ENCODE measurements at regions not wholly inside any gene's neighbourhood (a gene's known extent, or its start where the extent isn't known, plus 50 kb on each side); places are given as distances from the start of the nearest gene placed in this dataset.

DNA sequence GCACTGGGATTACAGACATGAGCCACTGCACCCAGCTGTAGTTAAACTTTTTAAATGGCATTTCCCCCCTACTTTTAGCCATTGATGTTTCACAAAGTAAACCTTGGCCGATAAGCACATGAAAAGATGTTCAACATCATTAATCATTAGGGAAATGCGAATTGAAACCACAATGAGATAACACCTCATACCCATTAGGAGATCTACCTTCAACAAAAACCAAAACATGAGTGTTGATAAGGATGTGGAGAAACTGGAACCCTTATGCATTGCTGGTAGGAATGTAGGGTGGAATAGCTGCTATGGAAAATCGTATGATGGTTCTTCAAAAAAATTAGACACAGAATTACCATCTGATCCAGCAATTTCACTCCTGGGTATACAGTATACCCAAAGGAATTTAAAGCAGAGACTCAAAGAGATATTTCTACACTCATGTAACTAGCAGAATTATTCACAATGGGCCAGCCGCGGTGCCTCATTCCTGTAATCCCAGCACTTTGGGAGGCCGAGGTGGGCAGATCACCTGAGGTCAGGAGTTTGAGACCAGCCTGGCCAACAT, 286.5 kb upstream of the JARID2 start:
- H3K4me3 ChIP-seq (ENCODE audit: low read length): no peak overlapping the region
- no peaks in the 10 kb centered on the region for H3K27me3 ChIP-seq (ENCODE audit: control insufficient read depth in 2 of 2, insufficient read depth in 2 of 2, low read length in 2 of 2)
- ChIA-PET CTCF (no interaction called here), POLR2A (no interaction called here)
- H3K9me3 ChIP-seq (ENCODE audit: control insufficient read depth in 2 of 3, low read length in 3 of 3): no peaks in the 10 kb centered on the region
- H3K36me3 Mint-ChIP-seq: peaks cover 0 to 7% (median 0%) of the 10 kb centered on the region in 5 donors
- no peaks in the 10 kb centered on the region for H3K4me1 Mint-ChIP-seq
- H3K27ac Mint-ChIP-seq: no peak overlapping the region
- H3K27me3 Mint-ChIP-seq: no peaks in the 10 kb centered on the region
- no peaks in the 10 kb centered on the region for H3K4me1 ChIP-seq (ENCODE audit: control insufficient read depth in 2 of 2, insufficient read depth in 2 of 2, low read length in 2 of 2)
- no peaks in the 10 kb centered on the region for H3K36me3 ChIP-seq (ENCODE audit: control insufficient read depth in 2 of 3, insufficient read depth in 3 of 3, low read length in 3 of 3)
- peaks cover 0 to 19% (median 8%) of the 10 kb centered on the region in 11 donors for H3K9me3 Mint-ChIP-seq
- H3K4me3 Mint-ChIP-seq: no peak overlapping the region
- no peak overlapping the region for H3K27ac ChIP-seq (ENCODE audit: low read depth, low read length)
- DNase-seq: no peak
- intact Hi-C loops (cut with micrococcal nuclease): no loop called here
- no peak for ATAC-seq

DNA sequence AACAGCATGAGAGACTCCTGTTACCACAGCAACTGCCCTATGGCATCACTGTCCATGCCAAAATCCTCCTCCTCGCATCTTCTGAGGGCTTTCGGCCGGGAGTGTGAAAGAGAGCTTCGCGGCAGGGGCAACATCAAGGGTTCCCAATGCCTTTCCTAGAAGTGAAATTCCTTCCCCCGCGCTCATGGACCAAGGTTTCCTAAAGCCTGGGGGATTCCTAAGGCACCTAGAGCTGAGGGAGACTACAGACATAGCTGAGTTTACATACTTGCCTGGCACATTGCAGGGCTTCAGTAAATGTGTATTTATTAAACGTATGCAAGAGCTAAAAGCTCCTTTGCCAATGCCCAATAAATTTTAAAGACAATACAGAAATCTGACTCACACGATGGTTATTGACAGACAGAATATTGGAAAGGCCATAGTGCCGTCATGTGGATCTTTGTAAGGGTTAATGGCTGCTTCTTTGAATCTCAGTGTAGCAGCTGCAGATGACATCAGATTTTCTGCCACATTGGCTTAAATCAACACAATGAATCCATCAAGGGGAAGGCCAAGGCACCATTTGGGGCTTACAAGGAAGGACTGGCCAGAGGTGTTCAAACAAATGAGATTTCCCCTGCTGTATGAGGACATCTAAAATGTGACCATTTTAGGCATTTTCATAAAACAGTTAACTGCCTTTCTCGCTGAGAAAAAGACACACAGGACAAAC, 281.2 kb upstream of the JARID2 start:
- ChIA-PET CTCF (no interaction called here), POLR2A (no interaction called here)
- intact Hi-C loops (cut with micrococcal nuclease): no loop called here
- no peak overlapping the region for H3K4me3 ChIP-seq (ENCODE audit: low read length)
- no peaks in the 10 kb centered on the region for H3K27me3 ChIP-seq (ENCODE audit: control insufficient read depth in 2 of 2, insufficient read depth in 2 of 2, low read length in 2 of 2)
- no peak overlapping the region for H3K27ac ChIP-seq (ENCODE audit: low read depth, low read length)
- H3K36me3 ChIP-seq (ENCODE audit: control insufficient read depth in 2 of 3, insufficient read depth in 3 of 3, low read length in 3 of 3): no peaks in the 10 kb centered on the region
- H3K4me1 ChIP-seq (ENCODE audit: control insufficient read depth in 2 of 2, insufficient read depth in 2 of 2, low read length in 2 of 2): no peaks in the 10 kb centered on the region
- peaks cover 0 to 3% (median 0%) of the 10 kb centered on the region in 7 donors for H3K4me1 Mint-ChIP-seq
- H3K27me3 Mint-ChIP-seq: no peaks in the 10 kb centered on the region
- H3K9me3 ChIP-seq (ENCODE audit: control insufficient read depth in 2 of 3, low read length in 3 of 3): no peaks in the 10 kb centered on the region
- H3K4me3 Mint-ChIP-seq: no peak overlapping the region
- DNase-seq: no peak
- peaks cover 0 to 5% (median 3%) of the 10 kb centered on the region in 5 donors for H3K36me3 Mint-ChIP-seq
- no peak overlapping the region for H3K27ac Mint-ChIP-seq
- peaks cover 0 to 8% (median 5%) of the 10 kb centered on the region in 11 donors for H3K9me3 Mint-ChIP-seq
- ATAC-seq: no peak

DNA sequence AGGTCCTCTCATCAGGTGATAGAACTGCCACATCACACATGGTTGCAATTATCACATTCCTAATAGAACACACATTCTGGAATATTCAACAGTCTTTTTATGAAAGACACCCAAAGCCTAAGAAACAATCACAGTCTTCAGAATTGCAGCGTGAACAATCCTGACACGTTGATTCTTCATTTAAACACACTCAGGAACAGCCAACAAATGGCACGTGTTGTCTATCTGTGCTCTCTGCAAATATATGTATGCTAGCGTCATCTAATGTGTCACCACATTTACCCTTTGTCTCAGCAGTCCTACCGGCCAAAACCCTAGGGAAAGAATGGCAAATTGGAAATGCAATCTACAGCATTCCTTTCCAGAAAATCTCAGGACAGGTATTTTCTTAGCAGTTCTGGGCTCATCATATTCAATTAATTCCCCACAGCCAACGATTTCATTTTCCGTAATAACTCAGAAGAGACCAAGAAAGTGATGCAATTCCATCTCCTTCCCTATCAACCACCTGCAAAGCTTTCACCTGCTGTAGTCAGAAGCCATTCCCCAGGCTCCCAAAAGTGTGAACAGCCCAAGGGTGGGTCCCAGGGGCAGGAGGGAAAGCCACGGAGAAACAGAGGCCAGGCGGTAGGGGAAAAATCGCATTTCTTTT, 280.3 kb upstream of the JARID2 start:
- intact Hi-C loops (cut with micrococcal nuclease): no loop called here
- Mint-ChIP-seq H3K36me3 (peaks cover 0 to 5% (median 3%) of the 10 kb centered on the region in 5 donors), H3K9me3 (peaks cover 0 to 13% (median 5%) of the 10 kb centered on the region in 11 donors), H3K4me1 (peaks cover 0 to 3% (median 0%) of the 10 kb centered on the region in 7 donors), H3K27ac (no peak overlapping the region), H3K27me3 (no peaks in the 10 kb centered on the region), H3K4me3 (no peak overlapping the region)
- no peak for ATAC-seq
- H3K27ac ChIP-seq (ENCODE audit: low read depth, low read length): no peak overlapping the region
- DNase-seq: no peak
- H3K9me3 ChIP-seq (ENCODE audit: control insufficient read depth in 2 of 3, low read length in 3 of 3): no peaks in the 10 kb centered on the region
- POLR2A ChIA-PET: no interaction called here
- H3K4me3 ChIP-seq (ENCODE audit: low read length): no peak overlapping the region
- H3K27me3 ChIP-seq (ENCODE audit: control insufficient read depth in 2 of 2, insufficient read depth in 2 of 2, low read length in 2 of 2): no peaks in the 10 kb centered on the region
- H3K36me3 ChIP-seq (ENCODE audit: control insufficient read depth in 2 of 3, insufficient read depth in 3 of 3, low read length in 3 of 3): no peaks in the 10 kb centered on the region
- CTCF ChIA-PET: no interaction called here
- H3K4me1 ChIP-seq (ENCODE audit: control insufficient read depth in 2 of 2, insufficient read depth in 2 of 2, low read length in 2 of 2): no peaks in the 10 kb centered on the region

DNA sequence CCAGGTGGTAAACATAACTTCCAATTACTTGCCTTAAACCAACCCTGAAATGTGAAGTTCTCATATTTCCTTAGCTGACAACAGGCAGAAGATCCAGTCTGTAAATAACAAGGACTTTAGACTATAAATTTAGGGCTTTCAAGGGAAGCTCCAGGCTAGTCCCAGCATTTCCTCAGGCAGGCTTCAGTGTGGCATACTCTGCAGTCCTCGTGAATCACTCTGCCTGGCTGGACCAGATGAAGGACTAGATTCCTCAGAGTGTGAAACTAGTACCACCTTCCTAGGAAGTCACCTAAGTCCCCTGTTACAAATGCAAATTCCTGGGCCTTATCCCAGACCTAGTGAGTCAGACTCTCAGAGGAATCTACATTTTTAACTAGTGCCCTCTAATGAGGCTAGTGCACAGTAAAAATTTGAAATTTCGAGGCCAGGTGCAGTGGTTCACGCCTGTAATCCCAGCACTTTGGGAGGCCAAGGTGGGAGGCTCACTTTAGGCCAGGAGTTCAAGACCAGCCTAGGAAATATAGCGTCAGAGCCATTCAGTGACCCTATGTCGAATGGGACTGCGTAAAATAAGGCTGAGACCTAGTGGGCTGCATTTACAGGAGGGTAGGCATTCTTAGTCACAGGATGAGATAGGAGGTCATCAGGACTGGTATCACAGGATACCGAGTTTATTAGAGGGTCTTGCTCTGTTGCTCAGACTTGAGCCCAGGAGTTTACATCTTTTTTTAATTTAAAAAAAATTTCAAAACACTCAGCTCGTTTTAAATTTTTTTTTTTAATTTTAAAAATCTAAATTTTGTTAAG, 279.6 kb upstream of the JARID2 start:
- Histone ChIP-seq H3K27me3 (ENCODE audit: control insufficient read depth in 2 of 2, insufficient read depth in 2 of 2, low read length in 2 of 2) (no peaks in the 10 kb centered on the region), H3K36me3 (ENCODE audit: control insufficient read depth in 2 of 3, insufficient read depth in 3 of 3, low read length in 3 of 3) (no peaks in the 10 kb centered on the region), H3K4me3 (ENCODE audit: low read length) (no peak overlapping the region), H3K9me3 (ENCODE audit: control insufficient read depth in 2 of 3, low read length in 3 of 3) (no peaks in the 10 kb centered on the region), H3K4me1 (ENCODE audit: control insufficient read depth in 2 of 2, insufficient read depth in 2 of 2, low read length in 2 of 2) (no peaks in the 10 kb centered on the region), H3K27ac (ENCODE audit: low read depth, low read length) (no peak overlapping the region)
- Mint-ChIP-seq H3K4me3 (no peak overlapping the region), H3K36me3 (peaks cover 0 to 5% (median 3%) of the 10 kb centered on the region in 5 donors), H3K27me3 (no peaks in the 10 kb centered on the region), H3K9me3 (peaks cover 0 to 13% (median 5%) of the 10 kb centered on the region in 11 donors), H3K4me1 (peaks cover 0 to 3% (median 0%) of the 10 kb centered on the region in 7 donors), H3K27ac (no peak overlapping the region)
- CTCF ChIA-PET: no interaction called here
- intact Hi-C loops (cut with micrococcal nuclease): no loop called here
- POLR2A ChIA-PET: no interaction called here
- DNase-seq: no peak
- no peak for ATAC-seq

DNA sequence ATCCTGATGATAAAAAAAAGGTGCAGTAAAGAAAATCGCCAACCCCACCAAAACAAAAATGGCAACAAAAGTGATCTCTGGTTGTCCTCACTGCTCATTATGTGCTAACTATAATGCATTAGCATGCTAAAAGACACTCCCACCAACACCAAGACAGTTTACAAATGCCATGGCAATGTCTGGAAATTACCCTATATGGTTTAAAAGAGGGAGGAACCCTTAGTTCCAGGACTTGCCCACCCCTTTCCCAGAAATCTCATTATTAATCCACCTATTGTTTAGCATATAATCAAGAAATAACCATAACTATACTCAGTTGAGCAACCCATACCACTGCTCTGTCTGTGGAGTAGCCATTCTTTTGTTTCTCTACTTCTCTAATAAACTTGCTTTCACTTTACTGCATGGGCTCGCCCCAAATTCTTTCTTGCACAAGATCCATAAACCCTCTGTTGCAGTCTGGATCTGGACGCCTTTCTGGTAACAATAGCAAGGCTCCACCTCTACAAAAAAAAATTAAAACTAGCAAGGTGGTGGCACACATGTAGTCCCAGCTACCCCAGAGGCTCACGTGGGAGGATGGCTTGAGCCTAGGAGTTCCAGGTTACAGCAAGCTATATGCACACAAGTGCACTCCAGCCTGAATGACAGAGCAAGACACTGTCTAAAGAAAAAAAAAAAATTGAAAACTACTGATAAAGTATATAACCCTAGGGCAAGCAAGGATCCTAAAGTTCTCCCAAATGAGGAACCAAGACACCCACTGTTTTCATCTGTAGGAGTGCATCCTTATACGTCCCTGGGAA, 278.8 kb upstream of the JARID2 start:
- CTCF ChIA-PET: no interaction called here
- H3K9me3 Mint-ChIP-seq: peaks cover 0 to 13% (median 5%) of the 10 kb centered on the region in 11 donors
- Histone ChIP-seq H3K27me3 (ENCODE audit: control insufficient read depth in 2 of 2, insufficient read depth in 2 of 2, low read length in 2 of 2) (no peaks in the 10 kb centered on the region), H3K27ac (ENCODE audit: low read depth, low read length) (no peak overlapping the region), H3K36me3 (ENCODE audit: control insufficient read depth in 2 of 3, insufficient read depth in 3 of 3, low read length in 3 of 3) (no peaks in the 10 kb centered on the region), H3K9me3 (ENCODE audit: control insufficient read depth in 2 of 3, low read length in 3 of 3) (no peaks in the 10 kb centered on the region), H3K4me1 (ENCODE audit: control insufficient read depth in 2 of 2, insufficient read depth in 2 of 2, low read length in 2 of 2) (no peaks in the 10 kb centered on the region), H3K4me3 (ENCODE audit: low read length) (no peak overlapping the region)
- POLR2A ChIA-PET: no interaction called here
- ATAC-seq (peak; percentile 29), DNase-seq (no peak)
- peaks cover 0 to 3% (median 0%) of the 10 kb centered on the region in 7 donors for H3K4me1 Mint-ChIP-seq
- no peak overlapping the region for H3K4me3 Mint-ChIP-seq
- H3K27me3 Mint-ChIP-seq: no peaks in the 10 kb centered on the region
- intact Hi-C loops (cut with micrococcal nuclease): no loop called here
- H3K36me3 Mint-ChIP-seq: peaks cover 0 to 5% (median 3%) of the 10 kb centered on the region in 5 donors
- H3K27ac Mint-ChIP-seq: no peak overlapping the region

DNA sequence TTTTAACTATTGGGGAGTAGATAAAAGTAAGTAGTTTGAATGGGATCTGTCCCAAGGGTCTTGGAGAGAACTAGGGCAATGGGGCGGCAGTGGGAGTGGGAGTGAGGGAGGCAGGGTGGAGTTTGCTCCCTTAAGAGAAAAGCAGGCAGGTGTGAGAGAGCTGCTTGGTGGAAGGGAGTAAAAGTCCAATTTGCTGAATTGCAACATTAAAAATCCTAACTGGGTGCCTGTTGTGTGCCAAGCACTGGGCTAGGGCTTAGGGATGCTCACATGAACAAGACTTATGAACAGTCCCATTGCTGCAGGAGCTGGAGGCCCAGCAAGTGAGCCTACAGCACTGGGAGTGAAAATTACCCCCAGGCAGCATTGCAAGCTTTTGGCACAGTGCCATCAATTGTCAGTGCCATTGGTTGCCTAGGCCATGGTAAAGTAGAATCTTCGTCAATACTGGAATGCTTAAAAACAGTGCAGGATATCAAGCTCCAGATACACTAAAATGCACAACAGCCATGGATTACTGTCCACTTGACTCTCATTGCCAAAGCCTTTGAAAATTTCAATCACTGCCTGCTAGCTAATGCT, 277.7 kb upstream of the JARID2 start:
- Mint-ChIP-seq H3K4me3 (no peak overlapping the region), H3K4me1 (peaks cover 0 to 3% (median 0%) of the 10 kb centered on the region in 7 donors), H3K27ac (no peak overlapping the region), H3K36me3 (peaks cover 0 to 5% (median 3%) of the 10 kb centered on the region in 5 donors), H3K9me3 (peaks cover 0 to 13% (median 5%) of the 10 kb centered on the region in 11 donors), H3K27me3 (no peaks in the 10 kb centered on the region)
- no peak overlapping the region for H3K27ac ChIP-seq (ENCODE audit: low read depth, low read length)
- no peak overlapping the region for H3K4me3 ChIP-seq (ENCODE audit: low read length)
- intact Hi-C loops (cut with micrococcal nuclease): no loop called here
- ATAC-seq: no peak
- H3K36me3 ChIP-seq (ENCODE audit: control insufficient read depth in 2 of 3, insufficient read depth in 3 of 3, low read length in 3 of 3): no peaks in the 10 kb centered on the region
- no peaks in the 10 kb centered on the region for H3K27me3 ChIP-seq (ENCODE audit: control insufficient read depth in 2 of 2, insufficient read depth in 2 of 2, low read length in 2 of 2)
- no peaks in the 10 kb centered on the region for H3K9me3 ChIP-seq (ENCODE audit: control insufficient read depth in 2 of 3, low read length in 3 of 3)
- H3K4me1 ChIP-seq (ENCODE audit: control insufficient read depth in 2 of 2, insufficient read depth in 2 of 2, low read length in 2 of 2): no peaks in the 10 kb centered on the region
- no peak for DNase-seq
- POLR2A ChIA-PET: no interaction called here
- CTCF ChIA-PET: no interaction called here

All from naive thymus-derived CD4-positive, alpha-beta T cell (primary cell).